ENCODE measurements at regions not wholly inside any gene's neighbourhood (a gene's known extent, or its start where the extent isn't known, plus 50 kb on each side); places are given as distances from the start of the nearest gene placed in this dataset.
A peak's percentile ranks its signal among the peaks of the same experiment; 100 is the strongest.

- no peaks in the 10 kb centered on the region for H4K20me1 ChIP-seq (ENCODE audit: control insufficient read depth, extremely low read depth, insufficient read depth, low read length)
- no peaks in the 10 kb centered on the region for H3K79me2 ChIP-seq (ENCODE audit: control insufficient read depth, insufficient read depth, low read length)
- no peak overlapping the region for H3K27ac ChIP-seq (ENCODE audit: control insufficient read depth, insufficient read depth, low read length)
- H3K4me2 ChIP-seq (ENCODE audit: control insufficient read depth, extremely low read depth, insufficient read depth, low read depth, low read length) = no peak overlapping the region
- no peak overlapping the region for H2AFZ ChIP-seq (ENCODE audit: control insufficient read depth, low read length)
- no peaks in the 10 kb centered on the region for H3K27me3 ChIP-seq (ENCODE audit: control insufficient read depth, extremely low read depth, insufficient read depth, low read length)
- FAIRE-seq (no peak), DNase-seq (ENCODE audit: low read depth, low spot score) (no peak)
- H3K4me1 ChIP-seq (ENCODE audit: control insufficient read depth, extremely low read depth, insufficient read depth, low read length) = peaks cover 11% of the 10 kb centered on the region
- no peak overlapping the region for H3K9ac ChIP-seq (ENCODE audit: control insufficient read depth, extremely low read depth, insufficient read depth, low read length)
- TF ChIP-seq CTCF (optimal IDR thresholded peaks at IDR 0.05 in 1 of 3, IDR thresholded peaks at IDR 0.05 in 1 of 3, conservative IDR thresholded peaks at IDR 0.05 in 1 of 3; ENCODE audit: extremely low read depth in 1 of 3, insufficient read depth in 2 of 3, low read length in 3 of 3) (no peak), EZH2 (IDR thresholded peaks at IDR 0.05; ENCODE audit: low read length) (no peak)
- H3K9me1 ChIP-seq (ENCODE audit: control insufficient read depth, extremely low read depth, insufficient read depth, low read length) = no peaks in the 10 kb centered on the region
- H3K36me3 ChIP-seq (ENCODE audit: control insufficient read depth in 2 of 2, extremely low read depth in 1 of 2, insufficient read depth in 2 of 2, low read length in 2 of 2) = no peaks in the 10 kb centered on the region
- H3K4me3 ChIP-seq (ENCODE audit: control insufficient read depth in 2 of 3, extremely low read depth in 1 of 3, insufficient read depth in 2 of 3, low read depth in 1 of 3, low read length in 3 of 3) = no peak overlapping the region
- no peaks in the 10 kb centered on the region for H3K9me3 ChIP-seq (ENCODE audit: control insufficient read depth, low read depth, low read length)
- dilution Hi-C loops (cut with MboI; ENCODE audit: extremely low pct_ligation_motif_present, low sequenced_read_pairs) = no loop called here
These were observed 555.0 kb downstream of the MN1 start for GRCh38 chr22:27246558-27246957.

GRCh38 chr22:27247701-27248434, 553.7 kb downstream of the MN1 start:
- H3K9ac ChIP-seq (ENCODE audit: control insufficient read depth, extremely low read depth, insufficient read depth, low read length) = no peak overlapping the region
- dilution Hi-C loops (cut with MboI; ENCODE audit: extremely low pct_ligation_motif_present, low sequenced_read_pairs) = no loop called here
- H3K27me3 ChIP-seq (ENCODE audit: control insufficient read depth, extremely low read depth, insufficient read depth, low read length) = no peaks in the 10 kb centered on the region
- H3K4me2 ChIP-seq (ENCODE audit: control insufficient read depth, extremely low read depth, insufficient read depth, low read depth, low read length) = peak overlapping the region; percentile 12
- no peak overlapping the region for H3K27ac ChIP-seq (ENCODE audit: control insufficient read depth, insufficient read depth, low read length)
- no peaks in the 10 kb centered on the region for H3K9me1 ChIP-seq (ENCODE audit: control insufficient read depth, extremely low read depth, insufficient read depth, low read length)
- H3K4me3 ChIP-seq (ENCODE audit: control insufficient read depth in 2 of 3, extremely low read depth in 1 of 3, insufficient read depth in 2 of 3, low read depth in 1 of 3, low read length in 3 of 3) = no peak overlapping the region
- FAIRE-seq = peak; percentile 77
- H2AFZ ChIP-seq (ENCODE audit: control insufficient read depth, low read length) = peak overlapping the region; percentile 22
- no peaks in the 10 kb centered on the region for H3K79me2 ChIP-seq (ENCODE audit: control insufficient read depth, insufficient read depth, low read length)
- TF ChIP-seq CTCF (optimal IDR thresholded peaks at IDR 0.05 in 1 of 3, IDR thresholded peaks at IDR 0.05 in 1 of 3, conservative IDR thresholded peaks at IDR 0.05 in 1 of 3; ENCODE audit: extremely low read depth in 1 of 3, insufficient read depth in 2 of 3, low read length in 3 of 3) = no peak
- TF ChIP-seq EZH2 (IDR thresholded peaks at IDR 0.05; ENCODE audit: low read length) = no peak
- H3K36me3 ChIP-seq (ENCODE audit: control insufficient read depth in 2 of 2, extremely low read depth in 1 of 2, insufficient read depth in 2 of 2, low read length in 2 of 2) = no peaks in the 10 kb centered on the region
- peaks cover 3% of the 10 kb centered on the region for H3K9me3 ChIP-seq (ENCODE audit: control insufficient read depth, low read depth, low read length)
- DNase-seq (ENCODE audit: low read depth, low spot score) = no peak
- H4K20me1 ChIP-seq (ENCODE audit: control insufficient read depth, extremely low read depth, insufficient read depth, low read length) = no peaks in the 10 kb centered on the region
- peaks cover 8% of the 10 kb centered on the region for H3K4me1 ChIP-seq (ENCODE audit: control insufficient read depth, extremely low read depth, insufficient read depth, low read length)

All from keratinocyte (primary cell).